ENCODE measurements at regions not wholly inside any gene's neighbourhood (a gene's known extent, or its start where the extent isn't known, plus 50 kb on each side); places are given as distances from the start of the nearest gene placed in this dataset.

- no peak overlapping the region for H3K27ac ChIP-seq (ENCODE audit: low read length)
- intact Hi-C loops (cut with micrococcal nuclease), result no loop called here
- no peaks in the 10 kb centered on the region for H3K4me1 ChIP-seq (ENCODE audit: insufficient read depth, low read length)
- no peak overlapping the region for H3K4me3 ChIP-seq (ENCODE audit: low read length)
- no peaks in the 10 kb centered on the region for H3K27me3 ChIP-seq (ENCODE audit: low read length)
- H3K36me3 ChIP-seq (ENCODE audit: low read depth, low read length), result no peaks in the 10 kb centered on the region
- no peaks in the 10 kb centered on the region for H3K79me2 ChIP-seq (ENCODE audit: low read length)
- POLR2A ChIA-PET (ENCODE audit: unreplicated experiment), result no interaction called here
- no peak for ATAC-seq
- TF ChIP-seq EZH2 (IDR thresholded peaks at IDR 0.05; ENCODE audit: low read length, unreplicated experiment) (no peak), EZH2phosphoT487 (IDR thresholded peaks at IDR 0.05; ENCODE audit: borderline replicate concordance, low read length) (no peak), CTCF (conservative IDR thresholded peaks at IDR 0.05; ENCODE audit: low read depth, low read length) (no peak)
- BruUV-seq (replicated peaks), result no TSS peak
- H3F3A ChIP-seq (ENCODE audit: low read length, unreplicated experiment), result no peaks in the 10 kb centered on the region
- H3K9me3 ChIP-seq (ENCODE audit: low read length), result no peaks in the 10 kb centered on the region
- no peaks in the 10 kb centered on the region for H4K20me1 ChIP-seq (ENCODE audit: low read length)
- no peak overlapping the region for H2AFZ ChIP-seq (ENCODE audit: low read length)
- CTCF ChIA-PET, result no interaction called here
- no peak overlapping the region for H3K9ac ChIP-seq (ENCODE audit: low read length)
- DNase-seq, result no peak
- no peaks in the 10 kb centered on the region for H3K9me2 ChIP-seq (replicated peaks; ENCODE audit: low read length)
- H3K4me2 ChIP-seq (ENCODE audit: low read length), result no peak overlapping the region
Observed at GRCh38 chr18:51480407-51481261, 283.2 kb upstream of the MEX3C start.

GRCh38 chr18:51486735-51487366, 289.4 kb upstream of the MEX3C start:
- Histone ChIP-seq H3K36me3 (ENCODE audit: low read depth, low read length) (no peaks in the 10 kb centered on the region), H3K4me3 (ENCODE audit: low read length) (no peak overlapping the region), H3K27me3 (ENCODE audit: low read length) (no peaks in the 10 kb centered on the region), H2AFZ (ENCODE audit: low read length) (no peak overlapping the region), H3K9me2 (replicated peaks; ENCODE audit: low read length) (no peaks in the 10 kb centered on the region), H3F3A (ENCODE audit: low read length, unreplicated experiment) (no peaks in the 10 kb centered on the region), H3K4me2 (ENCODE audit: low read length) (no peak overlapping the region), H3K4me1 (ENCODE audit: insufficient read depth, low read length) (no peaks in the 10 kb centered on the region), H3K27ac (ENCODE audit: low read length) (no peak overlapping the region), H4K20me1 (ENCODE audit: low read length) (no peaks in the 10 kb centered on the region), H3K9ac (ENCODE audit: low read length) (no peak overlapping the region), H3K79me2 (ENCODE audit: low read length) (no peaks in the 10 kb centered on the region), H3K9me3 (ENCODE audit: low read length) (no peaks in the 10 kb centered on the region)
- ATAC-seq (no peak), DNase-seq (no peak)
- CTCF ChIA-PET, result no interaction called here
- intact Hi-C loops (cut with micrococcal nuclease), result no loop called here
- POLR2A ChIA-PET (ENCODE audit: unreplicated experiment), result no interaction called here
- no TSS peak for BruUV-seq (replicated peaks)
- TF ChIP-seq CTCF (conservative IDR thresholded peaks at IDR 0.05; ENCODE audit: low read depth, low read length) (no peak), EZH2 (IDR thresholded peaks at IDR 0.05; ENCODE audit: low read length, unreplicated experiment) (no peak), EZH2phosphoT487 (IDR thresholded peaks at IDR 0.05; ENCODE audit: borderline replicate concordance, low read length) (no peak)

- ATAC-seq, result no peak
- no peaks in the 10 kb centered on the region for H3K4me1 ChIP-seq (ENCODE audit: insufficient read depth, low read length)
- H3K27me3 ChIP-seq (ENCODE audit: low read length), result no peaks in the 10 kb centered on the region
- H2AFZ ChIP-seq (ENCODE audit: low read length), result no peak overlapping the region
- no peaks in the 10 kb centered on the region for H3K9me2 ChIP-seq (replicated peaks; ENCODE audit: low read length)
- no peak for DNase-seq
- no TSS peak for BruUV-seq (replicated peaks)
- H3F3A ChIP-seq (ENCODE audit: low read length, unreplicated experiment), result no peaks in the 10 kb centered on the region
- no peaks in the 10 kb centered on the region for H4K20me1 ChIP-seq (ENCODE audit: low read length)
- intact Hi-C loops (cut with micrococcal nuclease), result no loop called here
- H3K9ac ChIP-seq (ENCODE audit: low read length), result no peak overlapping the region
- no peaks in the 10 kb centered on the region for H3K79me2 ChIP-seq (ENCODE audit: low read length)
- H3K27ac ChIP-seq (ENCODE audit: low read length), result no peak overlapping the region
- H3K4me3 ChIP-seq (ENCODE audit: low read length), result no peak overlapping the region
- no peaks in the 10 kb centered on the region for H3K9me3 ChIP-seq (ENCODE audit: low read length)
- ChIA-PET POLR2A (ENCODE audit: unreplicated experiment) (no interaction called here), CTCF (no interaction called here)
- H3K4me2 ChIP-seq (ENCODE audit: low read length), result no peak overlapping the region
- H3K36me3 ChIP-seq (ENCODE audit: low read depth, low read length), result no peaks in the 10 kb centered on the region
- TF ChIP-seq EZH2phosphoT487 (IDR thresholded peaks at IDR 0.05; ENCODE audit: borderline replicate concordance, low read length) (no peak), EZH2 (IDR thresholded peaks at IDR 0.05; ENCODE audit: low read length, unreplicated experiment) (no peak), CTCF (conservative IDR thresholded peaks at IDR 0.05; ENCODE audit: low read depth, low read length) (no peak)
Observed at GRCh38 chr18:51490417-51490816, 292.9 kb upstream of the MEX3C start.
